HEK293 (cell line): ENCODE measurements at regions not wholly inside any gene's neighbourhood (a gene's known extent, or its start where the extent isn't known, plus 50 kb on each side); places are given as distances from the start of the nearest gene placed in this dataset.
"Not testable (repeated sequence)": the region's sequence is repeated elsewhere in the genome, so short reads cannot be mapped to it uniquely, and the experiment has no call there.

Source experiments
- CTCF ChIP-seq: fragments of 450-650 bp; formaldehyde crosslinking; IDR thresholded peaks from 2 replicates; pipeline ENCODE4 v1.5.1; 2016; ENCODE audit warnings: missing biosample characterization, missing genetic modification characterization
- REST ChIP-seq: fragments of 450-650 bp; formaldehyde crosslinking; IDR thresholded peaks from 2 replicates; pipeline ENCODE4 v1.5.1; 2016; ENCODE audit warnings: missing biosample characterization, missing genetic modification characterization
- ZBTB17 ChIP-seq: fragments of 450-650 bp; formaldehyde crosslinking; IDR thresholded peaks from 2 replicates; pipeline ENCODE4 v1.5.1; 2016; ENCODE audit warnings: missing biosample characterization, missing genetic modification characterization
- ZBTB8A ChIP-seq: fragments of 450-650 bp; formaldehyde crosslinking; IDR thresholded peaks from 2 replicates; pipeline ENCODE4 v1.5.1; 2016; ENCODE audit warnings: missing biosample characterization, missing genetic modification characterization
- ZNF184 ChIP-seq: fragments of 450-650 bp; IDR thresholded peaks from 2 replicates; pipeline ENCODE4 v1.5.1; 2018; ENCODE audit warnings: missing biosample characterization, mild to moderate bottlenecking, missing genetic modification characterization
- ZNF23 ChIP-seq: fragments of 450-650 bp; formaldehyde crosslinking; IDR thresholded peaks from 2 replicates; pipeline ENCODE4 v1.5.1; 2016; ENCODE audit warnings: missing biosample characterization, missing genetic modification characterization, borderline replicate concordance
- ZNF324 ChIP-seq: fragments of 450-650 bp; formaldehyde crosslinking; IDR thresholded peaks from 2 replicates; pipeline ENCODE4 v1.5.1; 2016; ENCODE audit warnings: missing biosample characterization, missing genetic modification characterization
- ZNF501 ChIP-seq: fragments of 450-650 bp; formaldehyde crosslinking; IDR thresholded peaks from 2 replicates; pipeline ENCODE4 v1.5.1; 2016; ENCODE audit warnings: missing biosample characterization, missing genetic modification characterization
- ZNF670 ChIP-seq: fragments of 450-650 bp; formaldehyde crosslinking; IDR thresholded peaks from 2 replicates; pipeline ENCODE4 v1.5.1; 2016; ENCODE audit warnings: missing biosample characterization, missing genetic modification characterization, low read depth
- ZNF792 ChIP-seq: fragments of 450-650 bp; formaldehyde crosslinking; IDR thresholded peaks from 2 replicates; pipeline ENCODE4 v1.5.1; 2016; ENCODE audit warnings: missing biosample characterization, missing genetic modification characterization
- ZSCAN18 ChIP-seq: fragments of 450-650 bp; formaldehyde crosslinking; IDR thresholded peaks from 2 replicates; pipeline ENCODE4 v1.5.1; 2016; ENCODE audit warnings: missing biosample characterization, missing genetic modification characterization

- not testable (repeated sequence) for TF ChIP-seq ZBTB17 (tag by site-specific recombination); ZBTB8A (tag by site-specific recombination); ZNF501 (tag by site-specific recombination); CTCF (tag by site-specific recombination); ZNF670; REST; ZNF324 (tag by site-specific recombination); ZSCAN18 (tag by site-specific recombination); ZNF23; ZNF184 (tag by site-specific recombination); ZNF792 (tag by site-specific recombination)
Measured at GRCh38 chr3:75319776-75320175, 344.4 kb upstream of the FRG2C start.
